ENCODE measurements at regions not wholly inside any gene's neighbourhood (a gene's known extent, or its start where the extent isn't known, plus 50 kb on each side); places are given as distances from the start of the nearest gene placed in this dataset.

- Histone ChIP-seq H3K4me2 (ENCODE audit: low read length) (no peak overlapping the region), H3K27ac (ENCODE audit: low read depth, low read length, poor library complexity, severe bottlenecking) (no peak overlapping the region), H3F3A (ENCODE audit: insufficient read depth, low read length) (no peaks in the 10 kb centered on the region), H3K79me2 (ENCODE audit: insufficient read depth, low read length) (no peaks in the 10 kb centered on the region), H2AFZ (ENCODE audit: low read length) (no peak overlapping the region), H3K9me2 (ENCODE audit: low read depth, low read length) (no peaks in the 10 kb centered on the region), H3K27me3 (ENCODE audit: insufficient read depth, low read length) (no peaks in the 10 kb centered on the region), H3K9me3 (ENCODE audit: low read length) (no peaks in the 10 kb centered on the region), H3K4me3 (ENCODE audit: low read depth, low read length, poor library complexity, severe bottlenecking) (no peak overlapping the region), H3K4me1 (ENCODE audit: insufficient read depth, low read length, severe bottlenecking) (no peaks in the 10 kb centered on the region), H3K9ac (ENCODE audit: low read length) (no peak overlapping the region), H4K20me1 (ENCODE audit: insufficient read depth, low read length) (no peaks in the 10 kb centered on the region), H3K36me3 (ENCODE audit: insufficient read depth, low read length) (no peaks in the 10 kb centered on the region)
- TF ChIP-seq EZH2 (IDR thresholded peaks at IDR 0.05; ENCODE audit: borderline replicate concordance, low read length), result no peak
- TF ChIP-seq CTCF (IDR thresholded peaks at IDR 0.05; ENCODE audit: low read length), result no peak
These were observed 729.0 kb downstream of the FGF9 start for GRCh38 chr13:22399801-22400420.

GRCh38 chr13:22402682-22403081 lies 731.8 kb downstream of the FGF9 start:
- H3K9me2 ChIP-seq (ENCODE audit: low read depth, low read length), result no peaks in the 10 kb centered on the region
- H2AFZ ChIP-seq (ENCODE audit: low read length), result no peak overlapping the region
- TF ChIP-seq EZH2 (IDR thresholded peaks at IDR 0.05; ENCODE audit: borderline replicate concordance, low read length), result no peak
- no peak for TF ChIP-seq CTCF (IDR thresholded peaks at IDR 0.05; ENCODE audit: low read length)
- no peaks in the 10 kb centered on the region for H3K79me2 ChIP-seq (ENCODE audit: insufficient read depth, low read length)
- H3F3A ChIP-seq (ENCODE audit: insufficient read depth, low read length), result no peaks in the 10 kb centered on the region
- H3K9me3 ChIP-seq (ENCODE audit: low read length), result no peaks in the 10 kb centered on the region
- no peak overlapping the region for H3K9ac ChIP-seq (ENCODE audit: low read length)
- no peak overlapping the region for H3K4me2 ChIP-seq (ENCODE audit: low read length)
- H3K4me1 ChIP-seq (ENCODE audit: insufficient read depth, low read length, severe bottlenecking), result no peaks in the 10 kb centered on the region
- no peaks in the 10 kb centered on the region for H3K36me3 ChIP-seq (ENCODE audit: insufficient read depth, low read length)
- H3K27ac ChIP-seq (ENCODE audit: low read depth, low read length, poor library complexity, severe bottlenecking), result no peak overlapping the region
- no peaks in the 10 kb centered on the region for H4K20me1 ChIP-seq (ENCODE audit: insufficient read depth, low read length)
- H3K4me3 ChIP-seq (ENCODE audit: low read depth, low read length, poor library complexity, severe bottlenecking), result no peak overlapping the region
- H3K27me3 ChIP-seq (ENCODE audit: insufficient read depth, low read length), result no peaks in the 10 kb centered on the region

- H3K4me2 ChIP-seq (ENCODE audit: low read length), result no peak overlapping the region
- H3K4me3 ChIP-seq (ENCODE audit: low read depth, low read length, poor library complexity, severe bottlenecking), result no peak overlapping the region
- no peak overlapping the region for H3K9ac ChIP-seq (ENCODE audit: low read length)
- no peaks in the 10 kb centered on the region for H3F3A ChIP-seq (ENCODE audit: insufficient read depth, low read length)
- no peaks in the 10 kb centered on the region for H3K4me1 ChIP-seq (ENCODE audit: insufficient read depth, low read length, severe bottlenecking)
- H2AFZ ChIP-seq (ENCODE audit: low read length), result no peak overlapping the region
- no peaks in the 10 kb centered on the region for H3K27me3 ChIP-seq (ENCODE audit: insufficient read depth, low read length)
- no peak overlapping the region for H3K27ac ChIP-seq (ENCODE audit: low read depth, low read length, poor library complexity, severe bottlenecking)
- no peaks in the 10 kb centered on the region for H3K36me3 ChIP-seq (ENCODE audit: insufficient read depth, low read length)
- H3K9me3 ChIP-seq (ENCODE audit: low read length), result no peaks in the 10 kb centered on the region
- H3K9me2 ChIP-seq (ENCODE audit: low read depth, low read length), result no peaks in the 10 kb centered on the region
- H3K79me2 ChIP-seq (ENCODE audit: insufficient read depth, low read length), result no peaks in the 10 kb centered on the region
- TF ChIP-seq EZH2 (IDR thresholded peaks at IDR 0.05; ENCODE audit: borderline replicate concordance, low read length) (no peak), CTCF (IDR thresholded peaks at IDR 0.05; ENCODE audit: low read length) (no peak)
- no peaks in the 10 kb centered on the region for H4K20me1 ChIP-seq (ENCODE audit: insufficient read depth, low read length)
These were observed 732.3 kb downstream of the FGF9 start for GRCh38 chr13:22403144-22403543.
